SK-N-MC (cell line): ENCODE measurements at regions not wholly inside any gene's neighbourhood (a gene's known extent, or its start where the extent isn't known, plus 50 kb on each side); places are given as distances from the start of the nearest gene placed in this dataset.
A peak's percentile ranks its signal among the peaks of the same experiment; 100 is the strongest.
"Not testable (repeated sequence)": the region's sequence is repeated elsewhere in the genome, so short reads cannot be mapped to it uniquely, and the experiment has no call there.

ENCODE experiments used
- DNase-seq: peaks from one replicate; pipeline ENCODE4 v3.0.0-alpha.2; 2011; ENCODE audit warnings: low read depth, low spot score
- H3K27ac ChIP-seq: fragments of 200-600 bp; sonication (generic); 2 replicates; pipeline ENCODE4 v1.5.1; 2016; ENCODE audit warnings: mixed run types
- H3K36me3 ChIP-seq: fragments of 200-600 bp; sonication (generic); 2 replicates; pipeline ENCODE4 v1.6.1; 2017; ENCODE audit warnings: antibody characterized with exemption, low read length, mixed read lengths; ENCODE audit not compliant: insufficient read depth
- H3K4me3 ChIP-seq: fragments of 200-600 bp; sonication (generic); 2 replicates; pipeline ENCODE4 v1.5.1; 2016
- H3K9ac ChIP-seq: fragments of 200-600 bp; sonication (generic); 2 replicates; pipeline ENCODE4 v1.8.0; 2017; ENCODE audit warnings: mixed run types, mixed read lengths; ENCODE audit not compliant: insufficient read length
- H3K9me3 ChIP-seq: fragments of 200-600 bp; sonication (generic); 2 replicates; pipeline ENCODE4 v1.6.1; 2017; ENCODE audit warnings: low read depth, mild to moderate bottlenecking, antibody characterized with exemption, low read length, moderate library complexity, mixed read lengths
- EZH2 ChIP-seq: fragments of 200-600 bp; sonication (generic); IDR thresholded peaks from one replicate; pipeline ENCODE4 v1.6.1; 2017; ENCODE audit warnings: antibody characterized with exemption
- FOXP2 ChIP-seq: optimal IDR thresholded peaks from 2 replicates; pipeline ENCODE3; 2011; ENCODE audit warnings: mild to moderate bottlenecking, moderate library complexity; ENCODE audit not compliant: insufficient read depth; ENCODE audit errors: extremely low read length, control extremely low read depth
- POLR2AphosphoS5 ChIP-seq: IDR thresholded peaks from 2 replicates; pipeline ENCODE4 v1.6.1; 2012; ENCODE audit warnings: mild to moderate bottlenecking, low read depth, low read length, borderline replicate concordance

GRCh38 chr5:122694884-122695283 lies 80.0 kb upstream of the SNX2 start:
- Histone ChIP-seq H3K9me3 (no peaks in the 10 kb centered on the region), H3K36me3 (no peaks in the 10 kb centered on the region), H3K9ac (no peak overlapping the region), H3K27ac (no peak overlapping the region), H3K4me3 (no peak overlapping the region)
- no peak for TF ChIP-seq POLR2AphosphoS5
- TF ChIP-seq EZH2: no peak
- TF ChIP-seq FOXP2: no peak
- no peak for DNase-seq

DNA sequence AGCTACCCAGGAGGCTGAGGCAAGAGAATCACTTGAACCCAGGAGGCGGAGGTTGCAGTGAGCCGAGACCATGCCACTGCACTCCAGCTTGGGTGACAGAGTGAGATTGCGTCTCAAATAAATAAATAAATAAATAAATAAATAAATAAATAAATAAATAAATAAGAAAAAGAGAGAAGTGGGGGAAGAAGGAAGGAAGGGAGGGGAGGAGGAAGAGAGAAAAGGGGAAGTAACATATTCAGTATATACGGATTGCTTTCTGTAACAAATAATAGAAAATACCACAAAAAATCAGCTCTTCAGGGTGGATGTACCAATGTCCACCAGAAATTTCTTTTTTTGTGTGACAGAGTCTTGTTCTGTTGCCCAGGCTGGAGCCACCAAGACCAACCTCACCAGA lies 78.1 kb upstream of the SNX2 start:
- not testable (repeated sequence) for H3K9me3 ChIP-seq, H3K36me3 ChIP-seq, DNase-seq, H3K27ac ChIP-seq, H3K4me3 ChIP-seq, H3K9ac ChIP-seq

- no peak overlapping the region for H3K27ac ChIP-seq
- H3K36me3 ChIP-seq: no peaks in the 10 kb centered on the region
- no peak for DNase-seq
- no peak overlapping the region for H3K4me3 ChIP-seq
- TF ChIP-seq POLR2AphosphoS5 (no peak), FOXP2 (no peak), EZH2 (no peak)
- no peak overlapping the region for H3K9ac ChIP-seq
- H3K9me3 ChIP-seq: no peaks in the 10 kb centered on the region
Measured at GRCh38 chr5:122697191-122697590, 77.7 kb upstream of the SNX2 start.

DNA sequence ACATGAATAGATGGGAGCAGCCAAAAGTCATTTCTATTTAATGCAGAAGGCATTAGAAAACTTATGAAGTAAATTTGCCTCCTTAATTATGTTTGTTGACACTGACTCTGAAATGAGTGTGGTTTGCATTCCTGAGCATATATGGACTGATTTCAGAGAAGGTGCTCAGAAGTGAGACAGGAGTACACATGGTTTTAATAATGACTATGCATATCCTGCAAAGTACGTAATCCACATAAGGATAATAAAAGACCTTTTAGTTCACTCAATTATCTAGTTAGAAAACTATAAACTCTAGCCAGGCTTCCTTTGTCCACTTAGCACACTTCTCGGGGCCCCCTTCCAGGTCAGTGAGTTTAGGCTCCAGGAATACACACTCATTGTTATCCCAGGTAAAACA lies 75.7 kb upstream of the SNX2 start:
- Histone ChIP-seq H3K9me3 (no peaks in the 10 kb centered on the region), H3K4me3 (no peak overlapping the region), H3K27ac (no peak overlapping the region), H3K9ac (no peak overlapping the region), H3K36me3 (no peaks in the 10 kb centered on the region)
- DNase-seq: no peak
- TF ChIP-seq EZH2: no peak
- no peak for TF ChIP-seq POLR2AphosphoS5
- TF ChIP-seq FOXP2: no peak

GRCh38 chr5:122701640-122702523 lies 73.0 kb upstream of the SNX2 start:
- no peak overlapping the region for H3K27ac ChIP-seq

GRCh38 chr5:122702524-122702875 lies 72.4 kb upstream of the SNX2 start:
- Histone ChIP-seq H3K9me3 (no peaks in the 10 kb centered on the region), H3K9ac (no peak overlapping the region), H3K4me3 (no peak overlapping the region), H3K36me3 (no peaks in the 10 kb centered on the region), H3K27ac (no peak overlapping the region)
- TF ChIP-seq POLR2AphosphoS5: no peak
- TF ChIP-seq EZH2: no peak
- TF ChIP-seq FOXP2: no peak
- DNase-seq: no peak

More at GRCh38 chr5:122701640-122702523, 73.0 kb upstream of the SNX2 start:
- Histone ChIP-seq H3K9ac (no peak overlapping the region), H3K4me3 (no peak overlapping the region), H3K9me3 (no peaks in the 10 kb centered on the region), H3K36me3 (no peaks in the 10 kb centered on the region)
- no peak for DNase-seq
- no peak for TF ChIP-seq EZH2
- no peak for TF ChIP-seq FOXP2
- no peak for TF ChIP-seq POLR2AphosphoS5

DNA sequence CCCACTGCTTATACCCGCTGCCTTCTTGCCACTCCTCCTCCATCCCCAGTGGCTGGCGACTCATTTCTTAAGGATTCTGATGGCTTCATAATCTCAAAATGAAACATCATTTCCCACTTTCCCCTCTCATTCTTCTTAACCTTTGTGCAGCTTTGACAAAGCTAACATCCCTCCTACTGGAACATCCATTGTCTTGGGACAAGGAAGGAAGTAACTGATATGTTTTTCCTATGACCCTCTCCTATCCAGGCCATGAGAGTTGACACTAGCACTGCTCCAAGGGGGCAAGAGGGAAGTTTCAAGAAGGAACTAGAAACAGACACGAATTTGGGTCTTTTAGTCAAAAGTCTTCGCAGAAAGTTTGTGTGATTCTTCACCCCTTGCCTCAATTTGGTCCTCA lies 71.7 kb upstream of the SNX2 start:
- no peak for TF ChIP-seq POLR2AphosphoS5
- no peak for TF ChIP-seq EZH2
- no peak for TF ChIP-seq FOXP2
- H3K36me3 ChIP-seq: no peaks in the 10 kb centered on the region
- H3K4me3 ChIP-seq: no peak overlapping the region
- H3K9ac ChIP-seq: no peak overlapping the region
- no peaks in the 10 kb centered on the region for H3K9me3 ChIP-seq
- no peak for DNase-seq
- no peak overlapping the region for H3K27ac ChIP-seq

DNA sequence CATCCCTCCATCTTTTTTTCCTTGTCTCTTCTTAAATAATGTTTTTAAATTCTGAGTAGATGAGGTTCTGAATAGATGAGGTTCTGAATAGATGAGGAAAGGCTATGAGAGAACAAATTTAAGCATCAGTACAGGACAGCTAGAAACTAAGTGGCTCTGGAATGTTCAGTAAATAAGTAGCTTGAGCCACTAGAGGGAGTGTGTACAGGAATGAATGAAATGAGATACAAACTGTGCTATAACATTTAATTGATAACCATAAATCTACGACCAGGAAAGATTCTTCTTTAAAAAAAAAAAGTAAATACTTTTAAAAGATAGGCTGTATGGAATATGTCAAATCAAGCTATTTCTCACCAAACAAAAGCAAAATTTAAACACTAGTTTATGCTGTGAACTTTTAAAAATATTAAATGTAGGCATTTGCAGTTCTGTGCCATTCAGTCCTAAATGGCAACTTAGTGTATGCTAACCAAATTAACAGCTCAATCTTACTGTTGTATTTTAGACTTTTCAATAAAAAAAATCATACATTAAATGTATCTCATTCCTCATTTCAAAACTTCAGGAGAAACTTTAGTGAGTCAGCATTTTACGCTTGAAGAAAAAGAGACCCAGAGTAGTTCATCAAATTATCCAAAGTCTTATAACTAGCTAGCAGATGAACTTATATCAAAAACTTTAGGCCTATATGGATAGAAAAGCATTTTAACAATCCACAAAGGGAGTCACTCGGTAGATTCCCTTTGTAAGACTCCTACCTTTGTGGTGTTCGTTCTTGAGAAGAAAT lies 70.4 kb upstream of the SNX2 start:
- no peak overlapping the region for H3K4me3 ChIP-seq
- no peak overlapping the region for H3K9ac ChIP-seq
- DNase-seq: peak; percentile 8
- TF ChIP-seq EZH2 (no peak), POLR2AphosphoS5 (no peak), FOXP2 (no peak)
- H3K9me3 ChIP-seq: no peaks in the 10 kb centered on the region
- no peak overlapping the region for H3K27ac ChIP-seq
- H3K36me3 ChIP-seq: no peaks in the 10 kb centered on the region
